NCI-H446 treated with DMSO at 0.1 percent for 48 hours (cell line): ENCODE measurements at regions not wholly inside any gene's neighbourhood (a gene's known extent, or its start where the extent isn't known, plus 50 kb on each side); places are given as distances from the start of the nearest gene placed in this dataset.
A peak's percentile ranks its signal among the peaks of the same experiment; 100 is the strongest.
"Not testable (repeated sequence)": the region's sequence is repeated elsewhere in the genome, so short reads cannot be mapped to it uniquely, and the experiment has no call there.

Source experiments
- DNase-seq: peaks from one replicate; lab custom pipeline; 2025; lab: John Stamatoyannopoulos, UW

DNA sequence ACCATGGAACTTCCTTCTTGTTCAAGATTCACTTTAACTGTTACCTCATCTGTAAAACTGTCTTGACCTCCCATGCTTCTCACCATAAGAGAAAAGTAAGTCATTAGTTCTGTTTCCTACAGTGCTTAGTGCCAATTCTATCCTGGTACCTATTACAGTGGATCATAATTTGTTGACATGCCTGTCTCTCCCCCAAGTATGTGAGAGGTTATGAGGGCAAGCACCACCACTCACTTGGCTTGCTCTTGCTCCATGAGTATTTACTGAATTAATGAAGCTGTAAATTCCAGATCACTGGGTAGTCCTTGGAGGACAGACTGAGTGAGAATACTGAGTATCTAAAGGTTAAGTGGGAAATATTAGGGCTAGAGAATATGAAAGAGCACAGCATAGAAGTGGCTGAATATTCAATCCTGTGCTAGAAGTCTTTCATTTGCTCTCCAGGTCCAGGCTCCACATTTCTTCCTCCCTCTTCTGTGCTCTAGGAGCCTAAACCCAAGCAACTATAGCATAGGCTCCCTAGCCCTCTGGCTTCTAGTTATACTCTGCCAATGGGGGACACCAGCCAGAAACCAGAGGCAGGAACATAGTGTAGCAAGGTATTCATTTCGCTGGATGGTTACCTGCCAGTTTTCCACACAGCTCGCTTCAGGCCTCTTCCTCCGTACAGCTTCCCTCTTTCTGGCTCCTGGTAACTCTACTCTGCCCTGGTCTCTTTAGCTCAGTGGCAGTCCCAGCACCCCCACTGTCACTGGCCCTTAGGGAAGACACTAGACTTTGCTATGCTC is 118.2 kb upstream of the SLC5A12 start:
- DNase-seq: no peak

DNA sequence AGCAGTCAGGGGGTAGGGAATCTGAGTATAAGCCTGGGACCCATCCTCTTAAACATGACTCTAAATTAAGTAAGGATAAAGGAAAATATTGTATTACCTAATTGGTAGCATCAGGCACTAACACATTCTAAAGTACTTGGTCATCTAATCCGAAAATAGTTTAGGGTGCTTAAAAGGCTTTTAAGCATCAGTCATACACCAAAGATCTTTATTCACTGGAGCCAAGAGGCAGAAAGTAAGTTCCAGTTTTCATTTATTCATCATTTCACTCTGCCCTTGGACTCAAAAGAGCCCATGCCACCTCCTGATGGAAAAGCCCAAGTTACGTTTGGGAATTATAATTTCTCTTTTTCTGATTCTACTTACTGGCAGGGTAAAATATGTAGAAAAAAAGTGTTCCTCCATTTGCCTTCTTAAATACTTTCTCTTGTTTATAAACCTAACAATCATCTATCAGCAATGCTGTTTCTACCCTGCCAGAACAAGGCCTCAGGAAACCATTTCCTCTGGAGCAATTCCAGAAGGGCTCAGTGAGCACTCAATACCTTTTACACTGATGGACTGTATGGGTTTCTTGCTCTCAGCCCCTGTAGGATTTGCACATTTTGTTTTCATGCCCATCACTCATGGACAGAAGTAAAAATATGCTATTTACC is 120.1 kb upstream of the SLC5A12 start:
- no peak for DNase-seq

DNA sequence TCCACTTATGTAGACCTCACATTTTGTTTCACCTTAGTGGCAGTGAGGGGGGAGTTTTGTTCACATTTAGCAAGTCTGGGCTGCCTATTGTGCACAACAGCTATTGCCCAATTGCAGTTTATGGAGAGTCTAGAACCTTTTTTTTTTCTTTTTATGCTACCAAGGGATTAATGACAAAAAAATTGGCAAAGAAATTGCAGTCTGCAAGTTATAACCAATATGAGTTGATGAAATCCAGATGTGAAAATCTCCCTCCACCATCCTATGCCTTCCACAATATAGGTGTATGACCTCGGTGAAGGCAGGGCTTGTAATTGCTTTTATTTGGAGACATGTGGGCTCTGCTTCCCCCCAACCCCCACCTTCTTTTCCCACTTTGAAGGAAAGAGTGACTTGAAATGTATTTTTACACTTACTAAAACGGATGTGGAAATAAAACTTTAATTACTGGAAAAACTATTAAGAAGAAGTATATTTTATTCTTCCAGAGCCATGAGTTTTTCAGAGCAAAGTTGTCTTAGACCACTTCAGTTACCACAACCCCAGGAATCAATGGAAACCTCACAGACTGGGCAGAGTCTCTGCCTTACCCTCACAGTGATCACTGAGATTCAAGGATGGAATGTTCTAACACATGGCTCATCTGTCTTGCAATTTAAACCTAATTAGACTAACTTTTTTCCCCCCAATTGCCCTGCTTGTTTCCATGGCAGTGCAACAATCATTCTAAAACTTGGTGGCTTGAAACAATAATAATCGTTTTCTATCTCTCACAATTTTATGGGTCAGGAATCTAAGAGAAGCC is 120.8 kb upstream of the SLC5A12 start:
- no peak for DNase-seq

DNA sequence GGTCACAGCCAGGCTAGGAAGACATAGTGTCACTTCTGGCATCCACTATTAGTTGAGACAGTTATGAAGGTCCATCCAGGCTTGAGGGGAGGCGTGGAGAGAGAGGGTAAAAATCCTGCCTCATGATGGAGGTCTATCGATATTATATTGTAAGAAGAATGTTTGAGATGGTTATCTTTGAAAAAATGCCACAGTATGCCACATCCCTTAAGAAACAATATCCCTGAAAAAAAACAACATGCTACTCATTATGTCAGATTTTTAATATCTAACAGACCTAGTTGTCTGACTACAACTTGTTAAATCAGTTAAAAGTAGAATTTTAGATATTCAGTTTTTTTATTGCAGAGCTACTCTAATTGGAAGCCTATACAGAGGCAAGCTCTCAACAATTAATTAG is 121.7 kb upstream of the SLC5A12 start:
- DNase-seq: no peak

DNA sequence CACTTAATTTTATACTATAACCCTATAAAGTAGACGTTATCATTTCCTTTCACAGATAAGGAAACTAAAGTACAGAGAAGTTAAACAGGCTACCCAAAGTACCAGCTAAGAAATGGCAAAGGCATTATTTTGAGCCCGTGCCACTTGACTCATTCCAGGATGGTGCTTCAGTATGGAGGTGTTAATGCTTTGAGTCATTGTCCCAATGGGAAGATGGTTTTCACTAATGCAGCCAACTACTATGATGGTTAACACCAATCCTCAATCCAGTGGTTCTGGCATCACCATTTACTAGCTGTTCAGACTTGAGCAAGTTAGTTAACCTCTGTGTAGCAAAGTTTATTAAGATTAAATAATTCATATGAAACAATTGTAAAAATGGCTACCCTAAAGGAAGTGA is 123.1 kb upstream of the SLC5A12 start:
- no peak for DNase-seq

DNA sequence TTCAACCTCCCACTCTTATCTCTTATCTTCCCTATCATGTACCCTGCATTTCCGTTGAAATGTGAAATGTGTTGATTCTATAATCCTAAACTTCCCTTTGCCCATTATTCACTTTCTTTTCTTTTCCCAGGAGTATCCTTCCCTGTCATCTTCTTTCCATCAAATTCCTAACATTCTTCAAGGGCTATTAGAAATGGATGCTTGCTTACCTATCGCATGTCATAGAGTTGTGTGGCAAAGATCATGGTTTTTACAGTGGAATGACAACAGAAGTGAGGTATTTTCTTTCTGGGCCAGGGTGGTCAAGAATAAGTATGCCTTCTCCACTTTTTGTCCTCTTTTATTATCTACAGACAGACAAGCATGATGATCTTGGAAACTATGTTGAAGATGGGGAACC is 124.4 kb upstream of the SLC5A12 start:
- DNase-seq: no peak

DNA sequence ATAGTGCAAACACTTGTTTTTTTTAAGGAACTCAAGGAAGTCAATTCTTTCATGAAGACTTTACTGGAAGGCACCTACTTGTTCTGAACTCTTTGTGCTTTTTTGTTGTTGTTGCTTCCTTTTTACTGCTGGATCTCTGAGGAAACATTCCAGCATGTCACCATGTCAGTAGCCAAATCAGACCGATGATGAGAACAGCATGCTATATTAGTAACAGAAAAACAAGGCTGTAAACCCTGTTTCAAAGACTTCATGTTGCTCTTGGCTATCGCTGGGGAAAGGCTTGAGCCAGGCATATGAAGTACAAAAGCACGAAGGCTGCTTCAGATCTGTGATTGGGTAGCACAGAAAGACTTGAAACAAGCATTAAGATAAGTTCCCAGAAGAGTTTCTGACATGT is 125.6 kb upstream of the SLC5A12 start:
- DNase-seq: no peak

DNA sequence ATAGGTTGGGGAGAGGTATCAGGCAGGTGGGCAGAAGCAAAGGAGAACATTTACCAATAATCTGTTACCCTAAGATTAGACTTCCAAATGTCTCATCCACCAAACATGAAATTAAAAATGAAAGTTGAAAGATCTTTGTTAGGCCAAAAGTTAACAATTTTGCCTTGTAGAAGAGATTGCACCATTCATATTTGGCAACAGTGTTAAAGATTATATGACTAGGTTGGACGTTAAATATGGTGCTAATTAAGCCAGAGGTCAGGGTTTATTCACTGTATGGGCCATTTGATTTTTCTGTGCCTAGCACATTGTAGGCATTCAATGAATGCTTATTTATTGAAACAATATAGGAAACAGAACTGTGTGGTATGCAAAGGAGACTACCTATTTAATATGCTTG is 126.1 kb upstream of the SLC5A12 start:
- no peak for DNase-seq

DNA sequence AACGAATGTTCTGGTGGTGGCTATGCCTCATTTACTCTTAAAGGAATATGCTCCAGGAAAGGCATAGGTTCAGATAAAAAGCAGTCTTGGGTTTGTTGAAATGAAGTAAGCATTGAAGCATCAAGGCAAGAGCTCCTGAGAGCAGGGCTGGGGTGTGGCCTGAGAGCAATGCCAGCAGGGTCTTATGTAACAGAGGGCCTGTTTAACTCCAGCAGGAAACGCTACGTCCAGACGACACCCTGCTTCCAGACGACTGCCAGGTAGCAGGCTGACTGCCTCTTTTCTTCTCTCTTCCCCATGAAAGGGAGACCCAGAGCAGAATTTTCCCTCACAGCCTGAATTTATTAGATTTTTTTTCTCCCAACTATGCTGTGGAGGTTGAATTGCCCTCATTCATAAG is 127.2 kb upstream of the SLC5A12 start:
- DNase-seq: peak; percentile 44

DNA sequence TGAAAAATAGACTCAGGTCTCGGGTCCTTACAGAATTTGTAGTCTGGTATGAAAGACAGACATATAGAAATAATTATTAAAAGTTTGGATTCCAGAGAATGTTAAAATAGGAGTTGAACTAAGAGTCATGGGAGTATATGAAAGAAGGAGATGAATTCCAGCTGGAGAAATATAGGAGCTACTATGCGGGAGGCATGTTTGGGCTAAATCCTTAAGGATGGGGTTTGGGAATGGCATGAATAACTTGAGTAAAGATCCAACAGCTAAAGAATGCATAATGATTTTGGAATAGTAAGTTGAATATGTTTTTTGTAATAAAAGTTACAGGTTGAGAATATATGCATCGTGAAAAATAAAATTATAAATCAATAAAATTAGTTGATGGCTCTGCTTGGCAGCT is 129.4 kb upstream of the SLC5A12 start:
- DNase-seq: no peak

DNA sequence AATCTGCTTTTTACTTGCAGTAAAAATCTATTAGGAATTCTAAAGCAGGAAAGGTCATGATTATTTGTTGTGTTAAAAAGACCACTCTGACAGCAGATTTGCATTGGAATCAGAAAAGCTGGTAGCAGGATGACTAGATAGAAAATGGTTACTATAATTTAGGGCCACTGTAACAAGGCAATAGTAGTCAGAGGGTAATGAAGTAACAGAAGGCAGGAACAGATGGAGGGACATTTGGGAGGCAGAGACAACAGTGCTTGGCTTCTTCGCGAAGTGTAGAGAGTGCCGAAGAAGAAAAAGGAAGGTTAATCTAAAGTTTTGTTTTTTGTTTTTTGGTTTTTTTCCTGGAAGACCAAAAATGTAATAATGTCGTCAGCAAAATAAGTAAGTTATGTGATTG is 129.8 kb upstream of the SLC5A12 start:
- peak; percentile 92 for DNase-seq

DNA sequence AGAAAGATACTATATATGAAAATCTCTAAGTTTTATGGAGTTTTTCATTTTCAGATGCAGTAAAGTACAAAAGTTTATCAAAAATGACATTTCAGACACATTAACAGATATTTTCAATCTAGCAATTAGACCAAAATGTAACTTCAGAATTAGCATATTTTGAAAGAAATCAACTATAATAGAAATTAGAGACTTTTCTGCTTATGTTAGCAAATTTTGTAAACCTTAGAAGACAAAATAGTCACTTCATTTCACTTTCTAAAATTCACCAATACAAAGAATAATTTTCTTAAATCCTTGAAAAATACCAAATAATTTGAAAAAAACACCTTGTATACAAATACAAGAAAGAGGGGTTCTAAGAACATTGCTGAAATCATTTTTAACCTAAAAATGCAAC is 135.8 kb upstream of the FIBIN start:
- no peak for DNase-seq

DNA sequence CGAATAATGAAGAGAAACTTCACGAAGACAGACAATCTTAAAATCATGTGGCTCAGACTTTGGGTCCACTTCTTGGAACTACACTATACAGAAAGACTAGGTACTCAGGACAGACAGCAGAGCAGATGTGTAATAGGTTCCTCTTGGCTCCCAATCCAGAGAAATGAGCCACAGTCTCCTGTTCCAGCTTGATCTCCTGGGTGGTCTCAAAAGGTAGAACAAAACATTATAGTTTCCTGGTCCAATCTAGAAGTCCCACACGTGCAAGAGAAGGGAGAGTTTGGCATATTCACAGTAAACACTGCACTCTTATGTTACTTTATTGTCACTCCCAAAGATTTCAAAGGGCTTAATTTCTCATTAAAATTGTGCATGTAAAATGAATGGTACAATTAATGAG is 134.5 kb upstream of the FIBIN start:
- peak; percentile 30 for DNase-seq

DNA sequence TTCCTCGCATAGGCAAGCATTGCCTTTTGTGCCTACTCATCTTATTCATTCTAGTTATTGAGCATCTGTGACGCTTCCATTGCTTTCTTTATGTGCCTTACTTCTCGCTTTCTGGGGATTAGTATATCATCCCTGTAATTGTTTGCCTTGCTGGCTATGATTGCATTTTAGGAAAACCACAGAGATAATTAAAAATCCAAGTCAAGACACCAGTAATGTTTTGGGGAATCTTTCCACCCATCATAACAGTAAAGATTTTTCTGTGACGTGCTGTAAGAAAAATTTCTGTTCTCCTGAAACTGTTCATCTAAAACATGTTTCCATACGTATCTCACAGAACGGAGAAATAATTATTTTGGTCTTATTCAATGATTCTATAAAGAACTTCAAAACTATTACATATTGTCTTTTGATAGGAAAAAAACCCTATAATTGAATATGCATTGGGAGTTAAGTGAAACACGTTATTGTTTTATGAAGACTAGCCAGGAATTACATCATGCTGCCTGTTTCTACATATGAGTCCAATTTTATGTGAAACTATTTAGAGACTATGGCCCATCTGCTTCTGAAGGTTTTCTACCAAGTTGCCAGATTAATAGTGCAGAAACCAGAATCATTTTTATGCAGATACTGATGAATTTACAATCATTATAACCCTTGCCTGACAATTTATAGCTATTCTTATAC is 133.7 kb upstream of the FIBIN start:
- peak; percentile 50 for DNase-seq

DNA sequence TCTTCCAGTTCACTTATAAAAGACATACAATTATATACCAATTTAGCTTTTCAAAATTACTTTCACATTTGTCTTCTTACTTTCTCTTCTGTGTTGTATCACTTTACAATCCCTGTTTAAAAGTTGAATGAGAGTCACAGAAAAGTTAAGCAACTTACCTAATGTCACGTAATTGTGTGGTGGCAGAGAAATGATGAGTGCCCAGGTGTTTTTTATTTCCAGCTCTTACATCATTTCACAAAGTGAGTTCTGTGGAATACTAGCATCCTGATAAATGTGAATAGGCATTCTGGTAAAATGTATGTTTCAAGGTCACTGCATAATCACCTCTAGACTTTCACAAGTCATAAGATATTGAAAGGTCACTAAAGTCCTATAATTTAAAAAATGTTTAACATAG is 133.0 kb upstream of the FIBIN start:
- no peak for DNase-seq

DNA sequence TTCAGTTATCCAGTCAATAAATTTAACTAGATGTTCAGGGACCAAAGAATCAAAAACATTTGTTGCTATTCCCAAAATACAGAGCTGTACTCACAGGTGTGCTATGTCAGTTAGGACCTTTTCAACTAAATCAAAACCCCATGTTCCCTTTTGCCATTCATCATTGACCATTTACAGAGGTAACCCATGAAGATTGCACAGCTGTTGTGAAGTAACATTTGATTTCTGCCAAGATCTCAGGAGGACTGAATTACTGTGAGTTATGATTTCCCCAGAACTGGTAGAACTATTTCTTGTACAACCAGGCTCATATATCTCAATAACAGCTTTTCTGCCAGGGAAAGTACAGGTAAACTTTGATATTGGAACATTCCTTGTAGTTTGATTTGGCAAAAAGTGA is 131.1 kb upstream of the FIBIN start:
- no peak for DNase-seq

DNA sequence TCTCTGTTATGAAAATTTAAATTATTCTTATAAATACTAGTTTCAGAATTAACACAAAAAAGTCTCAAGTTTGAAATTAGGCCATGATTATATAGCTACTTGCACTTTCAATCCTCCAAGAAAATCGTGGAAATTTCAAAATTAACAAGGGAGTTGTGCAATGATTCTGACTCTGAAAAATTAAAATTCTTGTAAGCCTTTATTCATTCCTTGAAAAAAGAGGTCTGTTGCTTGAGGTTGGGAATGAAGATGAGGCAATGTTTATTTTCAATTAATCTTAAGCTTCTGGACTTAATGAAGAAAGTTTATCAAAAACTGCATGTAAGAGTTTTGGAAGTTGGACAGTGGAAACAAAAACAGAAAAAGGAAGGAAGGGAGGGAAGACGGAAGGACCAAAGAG is 128.2 kb upstream of the FIBIN start:
- DNase-seq: no peak

DNA sequence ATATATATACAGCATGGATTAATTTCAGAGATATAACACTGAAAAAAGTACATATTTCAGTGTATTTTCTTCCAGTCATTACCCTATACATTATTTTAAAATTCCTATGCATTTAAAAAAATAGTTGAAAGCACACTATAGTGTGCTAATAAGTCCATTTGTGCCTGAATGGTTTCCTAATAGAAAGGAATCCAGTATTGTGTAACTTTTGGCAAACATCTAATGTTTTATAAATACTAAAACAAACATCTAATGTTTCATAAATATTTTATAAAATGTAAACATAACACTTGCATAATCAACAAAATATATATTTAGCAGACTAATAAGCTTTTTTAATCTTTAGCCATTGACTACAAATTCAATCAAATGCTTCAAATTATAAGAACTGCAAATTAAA is 126.6 kb upstream of the FIBIN start:
- no peak for DNase-seq

DNA sequence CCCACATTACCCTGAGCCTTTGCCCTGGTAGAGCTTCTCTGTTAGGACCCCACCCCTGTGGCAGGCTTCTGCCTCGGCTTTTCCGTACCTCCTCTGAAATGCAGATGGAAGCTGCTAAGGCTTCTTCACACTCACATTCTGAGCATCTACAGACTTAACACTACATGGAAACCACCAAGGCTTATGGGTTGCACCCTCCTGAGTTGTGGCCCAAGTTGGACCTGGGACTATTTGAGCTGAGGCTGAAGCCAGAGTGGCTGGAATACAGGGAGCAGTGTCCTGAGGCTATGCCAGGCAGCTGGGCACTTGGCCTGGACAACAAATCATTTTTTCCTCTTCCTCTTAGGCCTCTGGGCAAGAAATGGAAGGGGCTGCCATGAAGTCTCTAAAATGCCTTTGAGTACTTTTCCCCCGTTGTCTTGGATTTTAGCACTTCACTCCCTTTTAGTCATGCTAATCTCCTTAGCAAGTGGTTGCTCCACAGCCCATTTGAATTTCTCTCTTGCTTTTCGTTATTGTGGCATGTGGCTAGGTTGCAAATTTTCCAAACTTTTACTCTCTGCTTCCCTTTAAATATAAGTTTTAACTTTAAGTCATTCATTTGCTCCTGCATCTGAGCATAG is 114.8 kb upstream of the FIBIN start:
- no peak for DNase-seq

DNA sequence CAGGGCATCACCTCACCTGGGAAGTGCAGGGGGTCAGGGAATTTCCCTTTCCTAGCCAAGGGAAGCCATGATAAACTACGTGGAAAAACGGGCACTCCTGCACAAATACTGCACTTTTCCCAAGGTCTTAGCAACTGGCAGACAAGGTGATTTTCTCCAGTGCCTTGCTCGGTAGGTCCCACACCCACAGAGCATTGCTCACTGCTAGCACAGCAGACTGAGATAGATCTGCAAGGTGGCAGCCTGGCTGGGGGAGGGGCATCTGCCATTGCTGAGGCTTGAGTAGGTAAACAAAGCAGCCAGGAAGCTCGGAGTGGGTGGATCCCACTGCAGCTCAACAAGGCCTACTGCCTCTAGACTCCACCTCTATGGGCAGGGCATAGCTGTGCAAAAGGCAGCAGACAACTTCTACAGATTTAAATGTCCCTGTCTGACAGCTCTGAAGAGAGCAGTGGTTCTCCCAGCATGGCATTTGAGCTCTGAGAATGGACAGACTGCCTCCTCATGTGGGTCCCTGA is 111.5 kb upstream of the FIBIN start:
- not testable (repeated sequence) for DNase-seq

DNA sequence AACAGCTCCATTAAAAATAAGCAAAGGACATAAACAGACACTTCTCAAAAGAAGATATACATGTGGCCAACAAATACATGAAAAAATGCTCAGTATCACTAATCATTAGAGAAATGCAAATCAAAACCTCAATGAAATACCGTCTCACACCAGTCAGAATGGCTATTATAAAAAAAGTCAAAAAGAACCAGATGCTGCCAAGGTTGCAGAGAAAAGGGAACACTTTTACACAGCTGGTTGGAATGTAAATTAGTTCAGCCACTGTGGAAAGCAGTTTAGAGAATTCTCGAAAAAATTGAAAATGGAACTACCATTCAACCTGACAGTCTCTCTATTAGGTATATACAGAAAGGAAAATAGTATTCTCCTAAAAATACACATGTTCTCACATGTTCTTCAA is 102.4 kb upstream of the FIBIN start:
- DNase-seq: no peak

DNA sequence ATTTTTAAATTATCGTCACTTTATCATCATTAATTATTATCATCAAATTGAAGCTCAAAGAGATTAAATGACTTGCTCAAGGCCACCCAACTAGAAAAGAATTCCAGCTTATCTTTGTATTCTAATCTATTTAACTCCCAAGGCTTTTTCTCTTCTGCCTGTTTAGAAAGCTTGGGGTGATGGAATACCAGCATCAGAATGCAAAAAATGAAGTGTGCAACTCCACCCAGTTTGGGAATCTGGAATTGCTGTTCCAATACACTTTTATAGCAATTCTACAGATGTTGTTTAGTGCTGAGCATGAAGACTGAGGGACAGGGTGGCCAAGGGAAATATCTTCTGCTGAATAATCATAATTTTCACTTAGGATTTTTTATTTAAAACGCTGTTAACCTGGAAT is 97.2 kb upstream of the FIBIN start:
- DNase-seq: no peak
